HG03045 (cell line): ENCODE measurements at regions not wholly inside any gene's neighbourhood (a gene's known extent, or its start where the extent isn't known, plus 50 kb on each side); places are given as distances from the start of the nearest gene placed in this dataset.

Experiments
- ATAC-seq: cut with Tn5 transposase; IDR thresholded peaks from one replicate; pipeline ENCODE4 v1.9.1; 2021; ENCODE audit warnings: mild to moderate bottlenecking, moderate library complexity; ENCODE audit not compliant: unreplicated experiment

- no peak for ATAC-seq
Measured at GRCh38 chr11:97247601-97248000, 857.8 kb downstream of the JRKL start.

GRCh38 chr11:97254790-97255189, 865.0 kb downstream of the JRKL start:
- ATAC-seq, result no peak

GRCh38 chr11:97259434-97259833, 869.6 kb downstream of the JRKL start:
- no peak for ATAC-seq

- no peak for ATAC-seq
Measured at GRCh38 chr11:97259884-97260283, 870.1 kb downstream of the JRKL start.

DNA sequence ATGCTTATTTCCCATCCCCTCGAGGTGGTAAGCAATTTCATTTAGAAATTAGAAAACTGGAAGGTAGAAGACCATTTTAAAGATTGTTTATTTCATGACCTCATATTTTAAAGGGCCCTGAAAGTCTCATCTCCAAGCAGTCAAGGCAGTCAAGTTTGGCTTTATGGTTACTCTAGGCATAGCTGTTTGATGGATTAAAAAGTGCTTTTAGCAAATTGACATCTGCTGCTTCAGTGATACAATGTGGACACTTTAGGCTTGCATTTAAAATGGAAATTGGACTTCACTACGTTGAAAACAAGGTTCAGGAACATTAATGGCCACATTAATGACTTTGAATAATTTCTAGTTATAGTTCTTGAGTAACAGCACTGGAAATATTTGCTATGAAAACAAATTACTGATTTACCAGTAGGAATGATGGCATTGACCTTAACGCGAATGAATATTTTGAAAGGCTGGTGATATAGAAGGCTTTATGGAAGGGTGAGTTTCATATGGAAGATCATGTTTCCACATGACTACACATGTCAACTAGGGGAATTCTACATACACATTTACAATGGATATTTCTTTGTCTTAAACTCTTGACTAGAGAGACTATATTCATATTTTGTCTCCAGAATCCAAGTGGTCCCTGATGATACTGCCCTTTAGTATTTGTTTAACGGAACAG, 873.5 kb downstream of the JRKL start:
- ATAC-seq, result no peak

- no peak for ATAC-seq
Measured at GRCh38 chr11:97269527-97269926, 879.7 kb downstream of the JRKL start.

DNA sequence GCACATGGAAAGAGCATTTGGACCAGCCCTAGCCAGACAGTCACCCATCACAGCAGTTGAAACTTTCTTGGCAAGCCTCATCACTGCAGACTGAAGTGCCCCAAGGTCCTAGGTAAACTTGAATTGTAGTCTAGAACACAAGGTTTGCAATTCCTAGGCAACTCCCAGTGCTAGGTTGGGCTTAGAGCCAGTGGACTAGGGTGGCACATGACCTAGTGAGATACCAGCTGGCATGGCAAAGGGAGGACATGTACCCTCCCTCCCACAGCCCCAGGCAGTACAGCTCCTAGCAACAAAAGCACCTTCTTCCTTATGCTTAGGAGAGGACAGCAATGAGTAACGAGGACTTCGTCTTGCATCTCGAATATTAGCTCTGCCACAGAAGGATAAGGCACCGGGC, 889.5 kb downstream of the JRKL start:
- ATAC-seq, result no peak

GRCh38 chr11:97280347-97280746, 890.5 kb downstream of the JRKL start:
- ATAC-seq, result no peak

DNA sequence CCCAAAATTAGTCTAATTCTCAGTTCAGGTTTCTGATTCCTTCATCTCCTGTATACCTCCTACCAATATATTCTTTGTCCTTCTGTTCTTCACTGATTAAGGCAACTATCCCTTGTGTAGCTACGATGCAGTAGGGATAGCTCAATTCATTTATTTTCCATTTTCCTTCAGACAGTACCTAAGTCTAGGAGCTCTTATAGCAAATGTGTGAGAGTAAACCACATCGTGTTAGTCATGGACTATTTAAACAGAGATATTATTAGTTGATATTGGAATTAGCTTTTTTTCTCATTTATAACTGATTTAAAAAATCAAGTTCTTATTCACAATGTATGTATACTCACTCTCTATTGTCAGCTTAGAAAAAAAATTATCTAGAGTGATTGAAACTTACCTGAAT, 900.0 kb downstream of the JRKL start:
- no peak for ATAC-seq

DNA sequence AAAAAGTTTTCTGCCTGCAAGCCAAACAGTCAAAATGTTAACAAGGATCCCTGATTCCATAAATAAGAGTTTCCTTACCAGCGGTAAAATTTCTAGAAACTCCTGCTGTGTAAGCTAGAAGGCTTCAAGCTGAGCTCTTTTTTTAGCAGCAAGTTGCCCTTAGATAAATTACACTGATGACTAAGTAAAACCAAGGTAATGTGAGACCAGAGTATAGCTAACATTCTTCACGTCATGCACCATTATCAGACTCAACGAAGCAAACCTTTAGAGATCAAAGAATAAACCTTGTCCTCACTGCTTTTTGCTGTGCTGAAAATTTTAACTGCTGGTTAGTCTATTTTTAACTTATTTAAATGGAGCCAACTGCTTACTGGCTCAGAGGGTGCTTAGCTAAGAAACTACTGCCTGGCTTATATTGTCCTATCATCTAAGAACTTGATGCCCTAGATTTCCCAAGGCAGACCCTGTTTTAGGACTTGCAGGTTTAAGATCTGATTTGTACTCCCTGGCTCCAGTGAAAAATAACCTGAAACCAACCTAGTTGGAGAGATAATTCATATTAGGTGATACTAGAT, 900.7 kb downstream of the JRKL start:
- no peak for ATAC-seq

GRCh38 chr11:97296301-97296700, 906.5 kb downstream of the JRKL start:
- ATAC-seq, result no peak

DNA sequence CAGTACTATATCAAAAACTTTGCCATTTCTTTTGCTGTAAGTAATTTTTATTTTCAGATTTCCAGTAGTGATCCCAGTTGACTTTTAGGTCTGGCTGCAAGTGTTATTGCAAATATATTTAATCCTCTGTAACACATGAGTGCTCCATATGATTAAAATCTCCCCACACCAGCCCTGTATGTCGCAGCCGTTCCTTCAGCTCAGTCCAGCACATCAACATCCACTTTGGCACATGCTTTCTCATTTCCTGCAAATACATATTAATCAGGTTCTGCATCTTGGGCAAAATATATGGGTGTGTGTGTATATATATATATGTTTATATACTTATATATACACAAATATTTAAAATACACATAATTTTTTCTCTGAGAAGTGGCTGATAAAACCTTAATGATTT, 919.5 kb downstream of the JRKL start:
- no peak for ATAC-seq

DNA sequence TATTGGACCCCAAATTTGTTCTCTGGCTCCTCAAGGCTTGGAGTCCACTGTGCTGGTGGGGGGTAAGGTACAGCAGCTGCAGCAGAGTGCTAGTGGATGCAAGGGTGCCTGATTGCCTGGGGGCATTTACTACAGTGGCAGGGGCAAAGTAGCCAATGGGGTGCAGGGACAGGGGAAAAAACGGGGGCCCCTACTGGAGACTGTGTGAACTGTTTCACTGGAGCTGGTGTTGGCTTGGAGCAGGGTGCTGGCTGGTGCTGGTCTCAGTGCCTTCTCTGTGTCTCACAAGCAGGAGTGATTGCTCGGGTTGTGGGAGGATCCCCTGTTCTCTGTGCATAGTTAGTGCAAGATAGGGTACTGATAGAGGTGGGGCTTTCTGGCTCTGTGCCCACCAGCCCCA, 935.9 kb downstream of the JRKL start:
- no peak for ATAC-seq

GRCh38 chr11:97332271-97332670, 942.5 kb downstream of the JRKL start:
- ATAC-seq, result no peak

DNA sequence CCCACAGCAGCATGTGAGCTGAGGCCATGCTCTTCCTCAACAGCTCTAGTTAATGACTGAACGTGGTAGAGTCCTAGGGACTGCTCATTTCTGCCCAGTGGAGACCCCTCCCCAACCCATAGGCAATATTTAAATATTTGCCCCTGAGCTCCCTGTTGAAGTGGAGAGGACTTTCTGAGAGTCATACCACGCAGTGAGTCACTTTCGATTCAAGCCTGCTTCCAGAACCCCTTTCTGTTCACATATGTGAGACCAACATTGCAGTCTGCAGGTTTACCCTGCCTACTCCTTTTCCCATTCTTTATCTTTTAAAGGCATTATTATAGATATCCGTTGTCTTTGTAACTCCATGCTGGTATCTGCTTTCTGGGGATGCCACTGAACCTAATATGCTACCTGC, 946.3 kb downstream of the JRKL start:
- ATAC-seq, result no peak

GRCh38 chr11:97345032-97345431, 955.2 kb downstream of the JRKL start:
- ATAC-seq, result no peak

- no peak for ATAC-seq
Measured at GRCh38 chr11:97349201-97349600, 959.4 kb downstream of the JRKL start.

DNA sequence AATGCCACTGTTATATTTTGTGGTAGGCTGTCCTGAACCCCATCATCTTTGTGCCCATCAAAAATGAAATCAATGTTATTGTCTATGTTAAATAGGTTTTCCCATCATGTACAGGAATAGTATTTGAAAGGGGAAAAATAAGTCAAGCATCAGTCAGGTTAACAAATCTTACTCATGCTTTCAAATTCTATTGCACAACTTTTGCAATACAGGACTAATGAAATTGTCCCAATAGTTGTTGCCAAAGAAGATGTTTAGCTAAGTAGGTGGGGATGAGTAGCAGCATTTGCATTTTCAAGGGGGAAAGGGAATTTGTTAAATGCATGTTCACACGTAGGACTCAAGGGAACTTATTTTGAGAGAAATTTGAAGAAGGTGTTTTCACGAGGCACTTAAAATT, 962.1 kb downstream of the JRKL start:
- no peak for ATAC-seq

- ATAC-seq, result no peak
Measured at GRCh38 chr11:97354026-97354425, 964.2 kb downstream of the JRKL start.

GRCh38 chr11:97354576-97354975, 964.8 kb downstream of the JRKL start:
- ATAC-seq, result no peak

GRCh38 chr11:97355230-97355629, 965.4 kb downstream of the JRKL start:
- ATAC-seq, result no peak

DNA sequence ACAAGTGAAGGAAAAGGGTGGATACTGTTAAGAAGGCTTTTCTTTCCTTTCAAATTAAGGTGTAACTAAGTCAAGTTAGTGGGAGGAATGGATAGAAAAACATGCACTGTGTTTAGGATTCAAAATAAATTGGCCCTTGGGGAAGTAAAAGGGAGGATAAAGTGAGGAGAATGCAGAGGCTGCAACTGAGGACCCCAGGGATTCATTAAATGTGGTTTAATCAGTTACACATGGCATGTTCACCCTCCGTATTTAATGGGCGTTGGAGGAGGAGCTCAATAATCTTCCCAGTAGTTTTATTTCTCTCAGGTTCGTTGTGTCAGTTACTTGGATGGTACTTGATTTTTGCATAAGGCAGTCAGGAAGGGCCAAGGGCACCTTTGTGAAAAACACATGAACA, 966.3 kb downstream of the JRKL start:
- no peak for ATAC-seq

DNA sequence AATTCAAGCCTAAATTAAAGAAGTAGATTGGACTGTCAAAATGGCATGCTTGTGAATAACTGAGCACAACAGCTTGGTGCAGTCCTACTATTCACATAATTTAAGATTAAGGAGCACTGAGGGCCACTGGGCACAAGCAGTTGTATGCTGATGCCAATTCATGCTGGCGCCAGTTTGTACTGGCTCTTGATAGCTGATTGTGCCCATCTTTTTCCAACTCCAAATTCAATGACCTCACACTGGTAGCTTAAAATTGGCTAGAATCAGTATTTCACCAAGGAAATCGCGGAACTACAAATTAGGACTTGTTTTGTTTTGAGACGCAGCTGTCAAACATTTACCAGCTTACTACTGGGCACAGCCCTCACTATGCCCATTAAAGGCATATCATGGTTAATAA, 969.2 kb downstream of the JRKL start:
- ATAC-seq, result no peak
